Ascending aorta (tissue), 2 donors: ENCODE measurements at regions not wholly inside any gene's neighbourhood (a gene's known extent, or its start where the extent isn't known, plus 50 kb on each side); places are given as distances from the start of the nearest gene placed in this dataset.

Experiments
- DNase-seq, 2 donors: peaks; one replicate each; pipeline ENCODE4 v3.0.0-alpha.2; 2019; ENCODE audit warnings: low spot score in 2 of 2
- H3K27ac ChIP-seq, 2 donors: fragments of 200-600 bp; sonication (generic); one replicate each; pipeline ENCODE4 v1.5.1; 2016 to 2017; ENCODE audit warnings: mild to moderate bottlenecking in 1 of 2
- H3K27me3 ChIP-seq: fragments of 200-600 bp; sonication (generic); one replicate; pipeline ENCODE4 v1.5.1; 2017
- H3K36me3 ChIP-seq, 2 donors: fragments of 200-600 bp; sonication (generic); one replicate each; pipeline ENCODE4 v1.5.1; 2016
- H3K4me1 ChIP-seq, 2 donors: fragments of 200-600 bp; sonication (generic); one replicate each; pipeline ENCODE4 v1.5.1; 2016 to 2017; ENCODE audit warnings: mild to moderate bottlenecking in 1 of 2
- H3K4me3 ChIP-seq, 2 donors: fragments of 200-600 bp; sonication (generic); one replicate each; pipeline ENCODE4 v1.5.1; 2016 to 2017; ENCODE audit warnings: mild to moderate bottlenecking in 1 of 2
- H3K9me3 ChIP-seq, 2 donors: fragments of 200-600 bp; sonication (generic); one replicate each; pipeline ENCODE4 v1.5.1; 2016
- CTCF ChIP-seq, 3 experiments: fragments of 200-600 bp in 2 of 3; fragments of 450-650 bp in 1 of 3; sonication (generic) in 2 of 3; IDR thresholded peaks; one replicate each; pipeline ENCODE4 v1.5.1; 2016 to 2019; ENCODE audit warnings: antibody characterized with exemption in 3 of 3, mild to moderate bottlenecking in 1 of 3, moderate library complexity in 1 of 3
- intact Hi-C: fragments of 100-400 bp; cut with DNase I; formaldehyde crosslinking; loops from one replicate; pipeline ENCODE4 v1.15.1; 2023

- no peak for DNase-seq
- no peak overlapping the region for H3K27ac ChIP-seq
- no peak overlapping the region for H3K4me3 ChIP-seq
- no peak for TF ChIP-seq CTCF (IDR thresholded peaks at IDR 0.05)
- H3K9me3 ChIP-seq: no peaks in the 10 kb centered on the region
- no peaks in the 10 kb centered on the region for H3K27me3 ChIP-seq
- intact Hi-C loops: no loop called here
- H3K36me3 ChIP-seq: no peaks in the 10 kb centered on the region
- no peaks in the 10 kb centered on the region for H3K4me1 ChIP-seq
Measured at GRCh38 chr21:22762463-22762862, 1764.3 kb downstream of the NCAM2 start.

DNA sequence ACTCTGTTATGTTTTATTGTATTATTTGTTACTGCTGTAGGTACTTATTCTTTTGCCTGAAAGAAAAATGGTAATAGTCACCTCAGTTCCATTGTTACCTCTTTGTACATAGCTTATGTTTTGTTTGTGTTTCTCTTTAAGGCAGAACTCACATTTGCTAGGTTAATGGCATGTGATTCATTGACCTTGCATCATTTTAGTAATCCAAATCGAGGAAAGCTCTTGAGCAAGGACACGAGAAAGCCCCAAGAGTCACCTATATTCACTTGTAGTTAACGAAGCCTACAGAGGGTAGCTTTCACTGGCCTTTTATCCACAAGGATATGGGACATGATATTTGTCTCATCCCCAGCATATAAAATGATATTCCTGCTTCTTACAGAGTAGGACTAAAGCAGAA lies 1765.2 kb downstream of the NCAM2 start:
- no peaks in the 10 kb centered on the region for H3K36me3 ChIP-seq
- no peak overlapping the region for H3K27ac ChIP-seq
- TF ChIP-seq CTCF (IDR thresholded peaks at IDR 0.05): no peak
- no peak overlapping the region for H3K4me3 ChIP-seq
- DNase-seq: no peak
- intact Hi-C loops: no loop called here
- H3K9me3 ChIP-seq: no peaks in the 10 kb centered on the region
- H3K27me3 ChIP-seq: no peaks in the 10 kb centered on the region
- H3K4me1 ChIP-seq: no peaks in the 10 kb centered on the region

GRCh38 chr21:22764222-22764621 lies 1766.0 kb downstream of the NCAM2 start:
- H3K27ac ChIP-seq: no peak overlapping the region
- no peaks in the 10 kb centered on the region for H3K36me3 ChIP-seq
- TF ChIP-seq CTCF (IDR thresholded peaks at IDR 0.05): no peak
- H3K9me3 ChIP-seq: no peaks in the 10 kb centered on the region
- no peaks in the 10 kb centered on the region for H3K27me3 ChIP-seq
- no peaks in the 10 kb centered on the region for H3K4me1 ChIP-seq
- H3K4me3 ChIP-seq: no peak overlapping the region
- intact Hi-C loops: no loop called here
- DNase-seq: no peak

DNA sequence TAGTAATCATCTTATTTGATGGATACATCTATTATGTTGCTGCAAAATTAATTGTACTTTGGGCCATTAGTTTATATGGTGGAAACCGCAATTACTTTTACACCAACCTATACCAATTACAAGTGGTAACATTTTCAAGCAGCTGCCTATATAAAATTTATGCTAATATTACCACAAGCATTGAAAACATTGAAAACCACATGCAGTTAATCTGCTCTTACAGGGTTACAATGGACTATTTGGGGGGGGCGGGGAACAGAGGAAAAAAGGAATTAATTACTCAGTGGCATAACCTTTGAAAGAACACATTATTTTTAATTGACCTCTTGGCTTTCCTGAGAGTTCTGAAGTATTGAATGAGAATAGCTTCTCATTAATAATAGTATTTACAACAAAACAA lies 1793.2 kb downstream of the NCAM2 start:
- H3K27me3 ChIP-seq: no peaks in the 10 kb centered on the region
- no peaks in the 10 kb centered on the region for H3K9me3 ChIP-seq
- intact Hi-C loops: loop anchor here (5.0 kb wide), 1 partner anchor 1794 kb away; the partner anchor contains the start of gene NCAM2

GRCh38 chr21:22791986-22792560 lies 1793.9 kb downstream of the NCAM2 start:
- no peaks in the 10 kb centered on the region for H3K27me3 ChIP-seq
- no peaks in the 10 kb centered on the region for H3K9me3 ChIP-seq
- DNase-seq: no peak
- peak in 2 of 3 experiments; percentile 55 to 61 for TF ChIP-seq CTCF (IDR thresholded peaks at IDR 0.05)
- H3K4me1 ChIP-seq: no peaks in the 10 kb centered on the region
- intact Hi-C loops: loop anchor here (5.0 kb wide), 1 partner anchor 1795 kb away; the partner anchor contains the start of gene NCAM2
- no peak overlapping the region for H3K4me3 ChIP-seq
- H3K27ac ChIP-seq: no peak overlapping the region
- no peaks in the 10 kb centered on the region for H3K36me3 ChIP-seq

More for the DNA sequence above, 1793.2 kb downstream of the NCAM2 start:
- no peak overlapping the region for H3K4me3 ChIP-seq
- no peaks in the 10 kb centered on the region for H3K36me3 ChIP-seq
- DNase-seq: no peak
- TF ChIP-seq CTCF (IDR thresholded peaks at IDR 0.05): no peak
- no peak overlapping the region for H3K27ac ChIP-seq
- no peaks in the 10 kb centered on the region for H3K4me1 ChIP-seq

GRCh38 chr21:22795091-22795490 lies 1796.9 kb downstream of the NCAM2 start:
- H3K36me3 ChIP-seq: no peaks in the 10 kb centered on the region
- H3K4me1 ChIP-seq: no peaks in the 10 kb centered on the region
- TF ChIP-seq CTCF (IDR thresholded peaks at IDR 0.05): no peak
- no peaks in the 10 kb centered on the region for H3K27me3 ChIP-seq
- DNase-seq: no peak
- no peak overlapping the region for H3K27ac ChIP-seq
- intact Hi-C loops: no loop called here
- no peaks in the 10 kb centered on the region for H3K9me3 ChIP-seq
- no peak overlapping the region for H3K4me3 ChIP-seq
